ENCODE measurements at regions not wholly inside any gene's neighbourhood (a gene's known extent, or its start where the extent isn't known, plus 50 kb on each side); places are given as distances from the start of the nearest gene placed in this dataset.

- Histone ChIP-seq H3K36me3 (ENCODE audit: insufficient read depth, low read length) (no peaks in the 10 kb centered on the region), H3K4me2 (ENCODE audit: low read length) (no peak overlapping the region), H3K27ac (ENCODE audit: low read depth, low read length, poor library complexity, severe bottlenecking) (no peak overlapping the region), H3K79me2 (ENCODE audit: insufficient read depth, low read depth, low read length) (no peaks in the 10 kb centered on the region), H3K4me3 (ENCODE audit: low read depth, low read length, poor library complexity, severe bottlenecking) (no peak overlapping the region), H3K4me1 (ENCODE audit: insufficient read depth, low read length, poor library complexity, severe bottlenecking) (no peaks in the 10 kb centered on the region), H2AFZ (ENCODE audit: low read length) (no peak overlapping the region), H3K9me2 (ENCODE audit: insufficient read depth, low read length) (no peaks in the 10 kb centered on the region), H3K9me3 (ENCODE audit: low read length) (no peaks in the 10 kb centered on the region), H4K20me1 (ENCODE audit: insufficient read depth, low read length) (no peaks in the 10 kb centered on the region)
- TF ChIP-seq CTCF (conservative IDR thresholded peaks at IDR 0.05; ENCODE audit: low read length) = no peak
- TF ChIP-seq EZH2phosphoT487 (IDR thresholded peaks at IDR 0.05; ENCODE audit: borderline replicate concordance, low read depth, low read length) = no peak
- intact Hi-C loops (cut with micrococcal nuclease; ENCODE audit: unreplicated experiment) = no loop called here
- POLR2A ChIA-PET = no interaction called here
- no TSS peak for BruUV-seq (replicated peaks)
- CTCF ChIA-PET (ENCODE audit: unreplicated experiment) = no interaction called here
- DNase-seq (ENCODE audit: low spot score) = no peak
Measured at GRCh38 chr12:13437541-13437940, 241.0 kb downstream of the EMP1 start.

- intact Hi-C loops (cut with micrococcal nuclease; ENCODE audit: unreplicated experiment) = no loop called here
- no TSS peak for BruUV-seq (replicated peaks)
- Histone ChIP-seq H3K4me3 (ENCODE audit: low read depth, low read length, poor library complexity, severe bottlenecking) (no peak overlapping the region), H3K4me2 (ENCODE audit: low read length) (no peak overlapping the region), H3K9me3 (ENCODE audit: low read length) (no peaks in the 10 kb centered on the region), H3K4me1 (ENCODE audit: insufficient read depth, low read length, poor library complexity, severe bottlenecking) (no peaks in the 10 kb centered on the region), H3K36me3 (ENCODE audit: insufficient read depth, low read length) (no peaks in the 10 kb centered on the region), H3K79me2 (ENCODE audit: insufficient read depth, low read depth, low read length) (no peaks in the 10 kb centered on the region), H4K20me1 (ENCODE audit: insufficient read depth, low read length) (no peaks in the 10 kb centered on the region), H2AFZ (ENCODE audit: low read length) (no peak overlapping the region), H3K9me2 (ENCODE audit: insufficient read depth, low read length) (no peaks in the 10 kb centered on the region), H3K27ac (ENCODE audit: low read depth, low read length, poor library complexity, severe bottlenecking) (no peak overlapping the region)
- ChIA-PET POLR2A (no interaction called here), CTCF (ENCODE audit: unreplicated experiment) (no interaction called here)
- DNase-seq (ENCODE audit: low spot score) = no peak
- TF ChIP-seq CTCF (conservative IDR thresholded peaks at IDR 0.05; ENCODE audit: low read length) (no peak), EZH2phosphoT487 (IDR thresholded peaks at IDR 0.05; ENCODE audit: borderline replicate concordance, low read depth, low read length) (no peak)
Measured at GRCh38 chr12:13436696-13437391, 240.3 kb downstream of the EMP1 start.

- no peaks in the 10 kb centered on the region for H3K9me3 ChIP-seq (ENCODE audit: low read length)
- TF ChIP-seq EZH2phosphoT487 (IDR thresholded peaks at IDR 0.05; ENCODE audit: borderline replicate concordance, low read depth, low read length) = no peak
- no peak for TF ChIP-seq CTCF (conservative IDR thresholded peaks at IDR 0.05; ENCODE audit: low read length)
- H3K9me2 ChIP-seq (ENCODE audit: insufficient read depth, low read length) = no peaks in the 10 kb centered on the region
- intact Hi-C loops (cut with micrococcal nuclease; ENCODE audit: unreplicated experiment) = no loop called here
- H3K27ac ChIP-seq (ENCODE audit: low read depth, low read length, poor library complexity, severe bottlenecking) = no peak overlapping the region
- POLR2A ChIA-PET = no interaction called here
- H2AFZ ChIP-seq (ENCODE audit: low read length) = no peak overlapping the region
- H3K4me3 ChIP-seq (ENCODE audit: low read depth, low read length, poor library complexity, severe bottlenecking) = no peak overlapping the region
- no TSS peak for BruUV-seq (replicated peaks)
- H4K20me1 ChIP-seq (ENCODE audit: insufficient read depth, low read length) = no peaks in the 10 kb centered on the region
- H3K4me1 ChIP-seq (ENCODE audit: insufficient read depth, low read length, poor library complexity, severe bottlenecking) = no peaks in the 10 kb centered on the region
- no peaks in the 10 kb centered on the region for H3K36me3 ChIP-seq (ENCODE audit: insufficient read depth, low read length)
- H3K79me2 ChIP-seq (ENCODE audit: insufficient read depth, low read depth, low read length) = no peaks in the 10 kb centered on the region
- no peak for DNase-seq (ENCODE audit: low spot score)
- CTCF ChIA-PET (ENCODE audit: unreplicated experiment) = no interaction called here
- H3K4me2 ChIP-seq (ENCODE audit: low read length) = no peak overlapping the region
Measured at GRCh38 chr12:13436182-13436581, 239.7 kb downstream of the EMP1 start.
